Fibroblast of skin of scalp (primary cell): ENCODE measurements at regions not wholly inside any gene's neighbourhood (a gene's known extent, or its start where the extent isn't known, plus 50 kb on each side); places are given as distances from the start of the nearest gene placed in this dataset.
A peak's percentile ranks its signal among the peaks of the same experiment; 100 is the strongest.
"Not testable (repeated sequence)": the region's sequence is repeated elsewhere in the genome, so short reads cannot be mapped to it uniquely, and the experiment has no call there.

ENCODE experiments used
- DNase-seq: peaks from one replicate; pipeline ENCODE4 v3.0.0-alpha.2; 2013

DNA sequence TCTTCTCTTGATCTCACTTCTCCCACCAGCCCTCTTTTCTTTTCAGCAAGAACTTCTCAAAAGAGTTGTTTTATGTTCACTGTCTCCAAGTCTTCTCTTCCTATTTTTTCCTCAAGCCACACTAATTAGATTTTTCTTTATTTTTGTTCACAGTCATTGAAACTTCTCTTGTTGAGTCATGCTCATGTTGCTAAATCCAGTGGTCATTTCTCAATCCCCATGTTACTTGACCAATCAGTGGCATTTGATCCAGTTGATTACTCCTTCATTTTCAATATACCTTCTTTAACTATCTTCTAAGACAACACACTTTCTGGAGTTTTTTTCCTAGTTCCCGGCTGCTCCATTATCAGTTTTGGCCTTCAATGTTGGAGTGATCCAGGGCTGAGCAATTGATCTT, 103.1 kb upstream of the LSM6 start:
- no peak for DNase-seq

DNA sequence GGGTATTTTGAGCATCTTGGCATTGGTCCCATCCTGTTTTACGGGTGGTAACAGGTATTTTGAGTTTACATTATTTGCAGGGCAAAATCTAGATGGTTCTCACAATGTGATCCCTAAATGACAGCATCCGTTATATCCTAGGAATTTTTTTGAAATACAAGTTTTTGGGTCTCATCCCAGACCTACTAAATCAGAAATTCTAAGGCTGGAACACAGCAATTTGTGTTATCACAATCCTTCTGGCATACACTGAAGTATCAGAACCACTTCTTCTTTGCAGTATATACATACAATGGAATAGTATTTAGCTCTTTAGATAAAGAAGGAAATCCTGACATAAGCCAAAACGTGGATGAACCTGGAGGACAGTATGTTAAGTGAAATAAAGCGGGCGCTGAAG, 104.1 kb upstream of the LSM6 start:
- DNase-seq = no peak

DNA sequence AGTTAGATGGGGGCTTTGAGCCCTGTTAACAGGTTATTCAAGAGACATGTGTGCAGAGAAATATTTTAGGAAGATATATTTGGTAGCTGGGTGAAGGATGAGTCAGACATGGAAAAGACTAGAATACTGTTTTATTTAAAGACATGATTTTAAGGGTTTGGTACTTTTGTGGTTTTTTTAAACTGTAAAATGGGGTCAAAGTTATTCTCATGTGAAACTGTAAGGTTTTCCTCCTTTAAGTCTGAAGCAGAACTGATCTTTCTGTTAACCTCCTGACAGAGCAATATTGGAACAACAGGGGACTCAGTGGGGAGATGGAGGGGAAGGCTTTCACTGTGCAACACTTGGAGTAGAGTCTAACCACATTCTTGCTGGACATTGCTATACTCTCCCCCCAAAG, 112.4 kb upstream of the LSM6 start:
- peak; percentile 10 for DNase-seq

DNA sequence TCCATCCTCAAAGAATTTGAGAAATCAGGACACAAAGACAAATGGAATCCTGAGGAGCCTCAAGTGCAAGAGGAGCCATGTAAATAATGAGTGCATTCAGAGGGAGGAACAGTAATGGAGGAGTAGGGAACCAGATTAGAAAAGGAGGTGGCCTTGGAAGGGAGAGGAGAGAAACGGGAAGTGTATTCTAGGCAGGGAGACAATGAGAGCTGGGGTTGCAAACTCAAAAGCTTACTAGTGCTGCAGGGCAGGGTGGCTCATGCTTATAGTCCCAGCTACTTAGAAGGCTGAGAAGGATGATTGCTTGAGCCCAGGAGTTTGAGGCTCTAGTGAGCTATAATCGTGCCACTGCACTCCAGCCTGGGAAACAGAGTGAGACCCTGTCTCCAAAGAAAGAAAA, 113.2 kb upstream of the LSM6 start:
- no peak for DNase-seq

DNA sequence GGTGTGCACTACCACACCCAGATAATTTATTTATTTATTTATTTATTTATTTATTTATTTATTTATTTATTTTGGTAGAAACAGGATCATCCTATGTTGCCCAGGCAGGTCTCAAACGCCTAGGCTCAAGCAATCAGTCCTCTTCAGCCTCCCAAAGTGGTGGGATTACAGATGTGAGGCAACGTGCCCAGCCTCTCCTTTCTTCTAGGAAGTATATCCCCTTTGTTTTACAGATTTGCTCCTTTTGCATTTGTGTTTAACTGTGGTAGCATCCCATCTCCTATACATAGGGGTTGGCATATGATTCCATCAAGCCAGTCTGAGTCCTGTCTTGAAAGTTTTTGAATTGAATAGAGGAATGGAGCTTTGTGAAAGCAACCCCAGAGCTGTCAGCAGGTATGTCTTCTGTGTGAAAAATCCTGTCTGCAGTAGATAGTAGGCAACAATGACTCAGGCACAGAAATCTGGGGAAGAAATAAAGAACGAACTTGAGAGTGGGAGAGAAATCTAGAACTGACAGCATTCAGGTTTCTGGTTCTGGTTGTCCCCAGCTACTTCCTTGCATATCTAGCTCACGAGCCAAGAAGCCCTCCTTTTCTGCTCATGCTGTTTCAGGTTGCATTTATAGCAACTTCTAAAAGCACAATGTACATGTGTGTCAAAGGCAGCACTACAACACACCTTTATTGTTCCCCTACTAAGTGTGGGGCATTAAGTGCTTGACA, 113.7 kb upstream of the LSM6 start:
- DNase-seq = no peak

DNA sequence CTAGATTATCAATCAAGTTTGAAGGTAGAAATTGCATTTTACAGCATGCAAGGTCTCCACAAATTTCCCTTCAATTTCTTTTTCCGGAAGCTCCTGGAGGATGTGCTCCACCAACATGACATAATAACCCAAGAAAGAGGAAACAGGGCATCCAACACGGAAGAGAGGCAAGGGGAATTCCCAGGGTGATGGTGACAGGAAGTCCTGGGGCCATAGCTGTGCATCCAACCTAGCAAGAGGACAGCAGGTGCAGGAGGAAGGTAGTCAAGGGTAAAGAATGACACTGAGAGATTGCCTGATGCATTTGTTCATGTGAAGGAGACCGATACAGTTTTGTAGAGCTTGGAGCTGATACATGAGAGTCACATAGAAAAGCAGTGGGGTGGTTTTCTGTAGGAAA, 115.7 kb upstream of the LSM6 start:
- no peak for DNase-seq

DNA sequence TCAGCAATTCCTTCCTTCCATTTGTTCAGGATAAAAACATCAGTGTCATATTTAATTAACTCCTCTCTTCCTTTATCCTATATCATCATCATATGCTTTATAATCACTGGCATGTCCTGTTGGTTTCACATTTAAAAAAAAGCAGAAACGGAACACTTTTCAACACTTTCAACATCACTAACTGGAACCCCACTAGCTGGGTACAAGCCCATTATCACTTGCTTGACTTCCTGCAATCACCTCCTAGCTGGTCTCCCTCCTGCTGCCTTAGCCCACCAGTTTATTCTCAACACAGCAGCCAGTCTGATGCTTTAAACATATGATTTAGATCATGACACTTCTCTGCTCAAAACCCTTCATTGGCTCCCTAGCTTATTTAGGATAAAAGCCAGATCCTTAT, 116.4 kb upstream of the LSM6 start:
- no peak for DNase-seq

DNA sequence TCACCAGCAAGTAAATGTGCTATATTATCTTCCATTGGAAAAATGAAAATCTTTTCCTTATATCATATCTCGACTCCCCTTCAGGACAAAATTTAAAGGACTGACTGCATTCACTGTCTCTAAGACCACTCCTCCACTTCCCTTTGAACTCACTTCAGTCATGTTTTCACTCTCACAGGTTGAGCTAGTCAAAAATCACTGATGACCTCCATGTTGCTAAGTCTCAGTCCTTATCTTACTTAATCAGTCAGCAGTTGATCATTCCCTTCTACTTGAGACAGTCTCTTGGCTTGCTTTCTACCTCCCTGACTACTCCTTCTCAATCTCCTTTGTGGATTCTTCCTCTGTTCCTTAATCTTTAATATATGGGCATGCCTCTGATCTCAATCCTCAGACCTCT, 117.0 kb upstream of the LSM6 start:
- no peak for DNase-seq

DNA sequence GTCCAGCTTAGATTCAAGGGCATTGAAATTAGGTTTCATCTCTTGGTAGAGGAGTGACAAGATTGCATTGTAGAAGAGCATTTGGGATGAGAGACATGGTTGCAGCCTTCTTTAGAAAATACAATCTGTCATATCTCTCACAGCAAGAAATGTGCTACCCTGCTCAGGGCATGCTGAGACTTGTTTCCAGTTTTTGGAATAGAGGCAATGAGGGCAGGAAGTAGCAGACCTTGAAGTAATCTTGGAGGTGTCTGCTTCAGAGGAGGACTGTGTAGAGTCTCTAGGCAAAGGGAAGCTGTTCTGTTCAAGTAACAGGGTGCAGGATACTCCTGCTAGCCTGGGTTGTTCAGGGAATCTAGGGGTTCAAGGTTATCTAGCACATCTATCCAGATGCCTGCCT, 116.1 kb upstream of the ZNF827 start:
- DNase-seq = no peak

DNA sequence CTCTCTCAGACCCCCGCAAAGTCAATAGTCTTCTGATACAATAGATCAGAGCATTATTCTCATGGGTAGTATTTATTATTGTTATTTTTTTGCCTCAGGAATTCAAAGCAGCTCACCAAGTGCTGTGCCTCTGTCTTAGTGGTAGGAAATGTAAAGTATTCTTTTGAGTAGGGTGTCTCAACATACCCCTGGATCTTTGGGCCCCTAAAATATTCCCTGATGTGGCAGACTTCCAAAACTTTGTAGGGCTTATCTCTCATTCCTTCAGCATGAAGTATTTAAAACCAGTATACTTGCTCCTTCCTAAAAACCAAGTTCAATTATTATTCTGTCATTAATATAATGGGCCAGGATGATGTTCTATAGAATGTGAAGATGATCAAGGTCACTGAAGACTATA, 115.3 kb upstream of the ZNF827 start:
- DNase-seq = peak; percentile 46

DNA sequence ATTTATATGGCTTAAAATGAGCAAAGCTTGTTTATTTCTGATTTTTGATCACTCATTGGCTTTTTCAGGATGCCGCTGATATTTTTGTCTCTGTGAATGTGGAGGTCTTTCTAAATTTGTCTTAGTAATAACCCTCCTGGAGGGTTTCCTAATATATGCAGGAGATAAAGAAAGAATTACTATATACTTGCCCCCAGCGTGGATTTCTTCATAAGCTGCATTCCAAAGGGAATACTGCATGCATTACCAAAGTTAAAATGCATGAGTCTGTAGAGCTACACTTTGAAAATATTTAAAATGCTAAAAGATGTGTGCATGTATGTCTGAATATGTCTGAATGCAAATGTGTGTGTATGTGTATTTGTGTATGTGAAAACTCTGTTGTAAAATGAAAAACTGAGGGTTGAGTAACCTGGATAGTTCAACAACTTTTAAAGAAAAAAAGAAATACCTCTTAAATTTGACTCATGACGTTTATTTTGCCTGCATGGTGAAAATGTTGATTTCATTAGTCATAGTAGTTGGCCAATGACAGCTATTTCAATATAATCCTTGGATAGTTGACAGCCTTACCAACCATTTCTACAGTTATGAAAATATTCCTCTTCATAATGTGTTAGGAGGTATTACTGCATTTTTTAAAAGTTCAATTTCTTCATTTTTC, 113.2 kb upstream of the ZNF827 start:
- DNase-seq = peak; percentile 89

DNA sequence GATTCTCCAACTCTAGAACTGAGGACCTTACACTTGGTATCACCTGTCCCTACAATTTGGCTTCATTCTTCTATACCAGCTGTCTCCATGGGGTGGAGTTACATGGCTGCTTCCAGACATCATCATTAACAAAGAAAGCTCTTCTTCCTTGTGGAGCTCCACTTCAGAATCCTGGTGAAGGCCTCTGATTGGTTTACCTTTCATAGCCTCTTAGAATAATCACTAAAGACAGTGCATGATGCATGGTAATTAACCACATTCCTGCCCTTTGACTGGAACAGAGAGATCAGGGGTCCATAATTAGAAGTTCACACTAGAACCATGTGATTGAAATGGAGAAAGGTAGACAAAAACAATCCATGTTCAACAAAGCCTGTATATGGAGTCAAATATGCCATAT, 112.6 kb upstream of the ZNF827 start:
- no peak for DNase-seq

DNA sequence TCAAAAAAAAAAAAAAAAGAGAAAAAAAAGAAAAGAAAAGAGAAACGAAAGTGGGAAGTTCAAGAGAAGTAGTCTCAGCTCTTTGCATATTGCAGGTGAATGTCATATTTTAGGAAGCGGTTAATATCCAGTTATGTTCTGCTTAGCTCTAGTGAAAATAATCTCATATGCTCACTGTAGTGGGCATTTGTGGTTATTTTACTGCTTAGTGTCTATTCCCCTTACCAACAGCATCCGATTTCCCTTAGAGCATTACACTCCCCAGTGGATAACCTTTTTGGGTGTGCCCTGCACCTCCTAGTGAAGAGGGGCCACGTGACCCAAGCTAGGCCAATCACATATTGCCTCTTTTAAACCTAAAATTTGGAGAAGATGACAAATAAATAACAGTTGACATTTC, 111.2 kb upstream of the ZNF827 start:
- DNase-seq = no peak

DNA sequence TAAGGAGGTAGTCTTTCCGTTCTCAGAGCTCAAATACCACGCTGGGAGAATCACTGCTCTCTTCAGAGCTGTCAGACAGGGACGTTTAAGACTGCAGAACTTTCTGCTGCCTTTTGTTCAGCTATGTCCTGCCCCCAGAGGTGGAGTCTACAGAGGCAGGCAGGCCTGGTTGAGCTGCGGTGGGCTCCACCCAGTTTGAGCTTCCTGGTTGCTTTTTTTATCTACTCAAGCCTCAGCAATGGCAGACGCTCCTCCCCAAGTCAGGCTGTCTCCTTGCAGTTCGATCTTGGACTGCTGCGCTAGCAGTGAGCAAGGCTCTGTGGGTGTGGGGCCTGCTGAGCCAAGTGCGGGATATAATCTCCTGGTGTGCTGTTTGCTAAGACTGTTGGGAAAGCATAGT, 109.1 kb upstream of the ZNF827 start:
- not testable (repeated sequence) for DNase-seq

DNA sequence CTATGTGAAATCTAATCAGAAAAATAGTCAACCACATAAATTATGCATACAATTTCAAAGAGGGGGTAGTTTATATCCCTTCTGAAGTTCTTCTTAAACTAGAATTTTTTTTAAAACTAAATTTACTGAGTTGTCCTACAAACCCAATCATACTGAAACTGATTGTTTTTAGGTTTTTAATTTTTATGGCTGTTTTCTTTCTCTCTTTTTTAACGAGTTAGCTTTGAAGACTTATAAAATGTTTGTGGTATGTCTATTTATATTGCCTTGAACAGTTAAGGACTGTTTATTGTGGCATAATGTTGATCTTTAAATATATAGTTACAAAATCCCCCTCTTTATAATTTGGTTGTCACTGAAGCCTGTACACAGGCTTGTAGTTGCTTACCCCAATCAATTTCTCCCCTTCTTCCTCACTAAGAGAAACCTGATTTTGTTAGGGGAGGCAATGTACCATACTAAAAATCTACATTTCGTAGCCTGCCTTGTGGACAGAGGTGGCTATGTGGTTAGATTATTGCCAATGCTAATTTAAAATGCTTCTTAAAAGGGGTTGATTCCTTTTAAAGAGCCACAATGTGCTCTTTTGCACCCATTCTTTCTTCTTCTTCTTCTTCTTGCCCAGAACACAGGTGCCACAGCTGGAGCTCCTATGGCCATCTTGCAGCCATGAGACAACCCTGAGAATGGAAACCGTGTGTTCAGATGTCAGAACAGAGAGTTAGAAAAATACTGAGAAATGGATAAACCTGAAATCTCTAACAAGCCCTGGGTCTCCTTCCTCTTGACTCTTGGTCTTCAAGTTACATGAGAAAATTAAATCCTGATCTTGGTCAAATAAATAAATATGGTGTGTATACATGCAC, 102.7 kb upstream of the ZNF827 start:
- no peak for DNase-seq

DNA sequence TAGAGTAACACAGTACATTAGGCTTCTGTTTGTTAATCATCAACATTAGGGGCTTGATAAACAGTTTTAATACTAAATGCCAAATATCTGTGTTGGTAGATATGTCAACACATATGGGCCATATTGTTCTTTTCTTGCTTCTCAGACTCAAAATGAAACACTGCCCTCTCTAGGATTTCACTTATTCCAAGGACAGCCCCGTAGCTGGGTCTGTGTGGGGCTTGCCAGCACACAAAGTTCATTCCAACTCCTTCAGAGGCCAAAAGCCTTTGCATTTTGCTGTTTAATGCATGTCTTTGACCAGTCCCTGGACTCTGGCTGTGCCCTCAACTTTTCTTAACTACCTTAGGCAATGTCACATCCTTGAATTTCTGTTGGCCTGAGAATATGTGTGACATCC, 102.0 kb upstream of the ZNF827 start:
- no peak for DNase-seq

DNA sequence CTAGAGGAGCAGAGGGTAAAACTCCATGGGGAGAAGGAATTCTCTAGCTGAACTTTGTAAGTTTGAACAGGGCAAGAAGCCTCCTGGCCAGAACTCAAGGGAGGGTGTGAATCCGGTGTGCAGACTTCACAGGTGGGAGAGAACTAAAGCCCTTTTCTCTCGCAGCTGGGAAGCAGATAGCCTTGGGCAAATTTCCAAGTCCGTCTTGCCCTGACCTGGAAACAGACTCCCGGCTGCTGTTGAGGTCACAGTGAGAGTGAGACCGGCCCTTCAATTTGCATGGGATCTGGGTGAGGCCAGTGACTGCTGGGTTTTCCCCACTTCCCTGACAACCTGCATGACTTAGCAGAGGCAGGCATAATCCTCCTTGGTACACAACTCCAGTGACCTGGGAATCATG, 94.5 kb upstream of the ZNF827 start:
- DNase-seq = no peak

DNA sequence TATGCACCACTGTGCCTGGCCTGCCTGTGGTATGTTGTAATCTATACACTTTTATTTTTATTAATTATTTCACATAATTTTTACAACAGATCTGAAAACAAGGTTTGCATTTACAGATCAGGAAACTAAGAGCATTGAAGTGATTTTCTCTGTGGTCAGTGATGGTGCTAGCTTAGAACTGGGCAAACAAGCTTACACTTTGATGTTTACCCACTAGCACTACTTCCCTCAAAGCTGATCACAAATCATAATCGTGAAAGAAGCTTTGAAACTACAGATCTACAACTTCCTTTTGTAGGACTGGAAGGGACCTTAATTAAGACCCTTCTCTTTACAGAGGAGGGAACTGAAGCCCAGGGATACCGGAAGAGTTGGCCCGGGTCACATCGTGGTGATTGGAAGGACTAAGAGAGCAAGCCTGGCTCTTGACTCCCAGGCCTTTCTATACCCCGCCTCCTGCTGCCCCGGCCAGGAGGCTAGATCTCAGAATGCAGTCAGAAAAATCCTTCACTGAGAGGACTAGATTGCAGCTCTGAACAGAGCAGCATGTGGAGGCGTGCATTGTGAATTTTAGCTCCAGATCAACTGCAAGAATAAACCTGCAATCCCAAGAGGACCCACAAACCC, 93.7 kb upstream of the ZNF827 start:
- DNase-seq = no peak

DNA sequence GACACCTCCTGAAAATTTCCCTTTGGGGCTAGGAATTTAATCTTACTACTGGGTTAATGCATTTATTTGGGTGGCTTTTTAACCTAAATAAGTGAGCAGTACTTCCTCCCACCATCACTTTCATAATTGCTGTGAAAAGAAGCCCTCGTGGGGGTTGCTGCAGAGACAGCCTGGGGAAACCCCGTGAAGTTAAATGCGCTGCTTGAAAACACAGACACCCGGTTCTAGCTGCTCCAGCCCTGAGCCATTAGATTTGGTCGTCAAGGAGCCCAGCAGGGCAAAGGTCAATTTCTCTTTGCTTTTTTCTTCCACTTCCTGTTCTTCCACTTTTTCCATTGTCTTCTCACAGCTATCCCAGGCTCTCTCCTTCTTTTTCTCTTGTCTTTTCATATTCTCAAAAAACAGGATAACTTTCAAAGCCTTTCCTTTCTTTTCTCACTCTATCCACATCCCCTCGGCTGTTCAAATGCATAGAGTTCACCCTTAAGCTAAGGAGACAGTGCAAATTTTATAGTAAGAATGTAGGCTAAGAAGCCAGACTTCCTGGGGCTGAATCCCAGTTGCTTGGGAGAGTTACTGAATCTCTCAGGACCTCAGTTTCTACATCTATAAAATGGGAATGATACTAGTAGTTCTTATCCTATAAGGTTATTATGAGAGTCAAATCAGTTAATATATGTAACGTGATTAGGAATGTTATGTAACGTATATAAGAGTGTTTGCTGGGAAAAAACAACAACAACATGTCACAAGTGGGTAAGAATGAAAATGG, 91.5 kb upstream of the ZNF827 start:
- no peak for DNase-seq

DNA sequence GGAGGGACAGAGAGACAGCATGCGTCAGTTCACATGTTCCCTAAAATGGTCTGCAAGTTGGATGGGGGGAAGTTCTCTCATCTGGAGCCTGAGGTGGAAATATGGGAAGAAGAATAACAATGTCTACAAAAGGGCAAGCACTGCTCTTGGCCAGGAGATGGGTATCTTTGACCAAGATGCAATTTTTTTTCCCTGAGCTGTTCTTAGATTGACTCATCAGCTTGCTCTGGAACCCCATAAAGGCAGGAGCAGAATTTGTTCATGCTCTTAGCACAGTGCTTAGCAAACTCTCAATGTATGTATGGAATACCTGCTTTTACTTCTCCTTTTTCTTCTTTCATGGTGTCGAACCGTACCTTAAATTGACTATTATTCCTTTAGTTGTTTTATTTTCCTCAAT, 90.5 kb upstream of the ZNF827 start:
- peak; percentile 36 for DNase-seq

DNA sequence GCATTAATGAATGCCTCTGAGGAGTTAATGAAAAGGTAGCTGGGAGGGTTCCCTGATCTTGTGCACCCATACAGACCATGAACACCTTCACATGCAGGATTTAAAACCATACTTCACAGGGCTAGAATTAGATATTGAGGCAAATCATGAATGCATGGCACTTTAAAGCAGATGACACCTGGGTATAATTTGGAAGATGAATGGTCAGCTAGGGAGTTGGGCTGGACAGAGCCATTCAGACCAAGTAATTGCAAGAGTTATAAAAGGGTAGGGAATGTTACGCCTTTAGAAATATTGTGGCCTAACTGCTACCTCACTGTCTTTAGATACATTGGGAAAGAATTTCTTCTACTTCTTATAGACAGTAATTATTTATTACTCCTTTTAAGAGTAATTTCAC, 89.1 kb upstream of the ZNF827 start:
- DNase-seq = no peak

DNA sequence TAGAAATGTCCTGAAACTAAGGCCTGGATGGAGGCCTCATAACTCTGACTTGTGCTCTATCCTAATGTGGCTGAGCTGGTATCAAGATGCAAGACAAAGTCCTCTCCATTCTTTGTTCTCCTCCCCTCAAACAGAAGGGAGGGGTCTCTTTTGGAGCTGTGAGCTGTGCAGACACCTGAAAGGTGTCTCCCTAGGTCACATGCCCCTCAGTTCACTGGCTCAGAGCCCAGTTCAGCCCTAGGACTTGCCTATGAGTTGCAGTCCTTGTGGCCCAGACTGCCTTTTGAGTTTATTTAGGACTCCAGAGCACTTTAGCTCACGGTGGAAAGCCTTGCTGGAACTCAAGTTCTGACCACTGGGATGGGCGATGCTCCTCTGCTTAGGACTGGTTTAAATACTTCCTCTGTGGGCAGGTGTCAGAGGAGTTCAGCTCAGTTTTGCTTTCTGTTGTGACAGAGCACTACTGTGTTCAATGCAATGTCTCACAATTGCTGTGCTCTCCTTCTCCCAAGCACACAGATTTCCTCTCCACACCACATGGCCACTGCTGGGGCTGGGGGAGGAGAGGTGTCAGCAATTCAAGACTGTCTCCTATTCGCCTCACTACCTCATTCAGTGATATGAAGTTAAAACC, 84.8 kb upstream of the ZNF827 start:
- DNase-seq = no peak
